GM13976 (cell line): ENCODE measurements at regions not wholly inside any gene's neighbourhood (a gene's known extent, or its start where the extent isn't known, plus 50 kb on each side); places are given as distances from the start of the nearest gene placed in this dataset.
"Not testable (repeated sequence)": the region's sequence is repeated elsewhere in the genome, so short reads cannot be mapped to it uniquely, and the experiment has no call there.

Experiments
- DNase-seq: peaks from one replicate; pipeline ENCODE4 v3.0.0; 2012; ENCODE audit warnings: low spot score
- CTCF ChIP-seq: IDR thresholded peaks from 2 replicates; pipeline ENCODE4 v1.5.1; 2012; ENCODE audit warnings: borderline replicate concordance, mild to moderate bottlenecking; ENCODE audit not compliant: insufficient read depth; ENCODE audit errors: extremely low read depth, missing control alignments, control extremely low read depth
- in situ Hi-C: fragments of 300-500 bp; cut with MboI; formaldehyde crosslinking; loops from one replicate; pipeline ENCODE4 v1.12.0; 2022; ENCODE audit warnings: low sequenced_read_pairs, mixed read lengths, inconsistent platforms; ENCODE audit not compliant: unreplicated experiment

- in situ Hi-C loops = no loop called here
- TF ChIP-seq CTCF = no peak
- DNase-seq = no peak
Measured at GRCh38 chr1:60502506-60502905, 428.9 kb upstream of the C1orf87 start.

- DNase-seq, in situ Hi-C loops: not testable (repeated sequence)
Measured at GRCh38 chr1:60489916-60490480, 416.4 kb upstream of the C1orf87 start.

- in situ Hi-C loops = no loop called here
- TF ChIP-seq CTCF = no peak
- DNase-seq = no peak
Measured at GRCh38 chr1:60488847-60489246, 415.3 kb upstream of the C1orf87 start.

- in situ Hi-C loops = no loop called here
- no peak for TF ChIP-seq CTCF
- DNase-seq = no peak
Measured at GRCh38 chr1:60487565-60488345, 414.2 kb upstream of the C1orf87 start.

GRCh38 chr1:60483509-60483908 is 409.9 kb upstream of the C1orf87 start:
- no peak for TF ChIP-seq CTCF
- no peak for DNase-seq
- in situ Hi-C loops = no loop called here

- TF ChIP-seq CTCF = no peak
- no peak for DNase-seq
- in situ Hi-C loops = no loop called here
Measured at GRCh38 chr1:60470246-60470645, 396.7 kb upstream of the C1orf87 start.

- no peak for DNase-seq
- TF ChIP-seq CTCF = no peak
- in situ Hi-C loops = no loop called here
Measured at GRCh38 chr1:60463786-60464185, 390.2 kb upstream of the C1orf87 start.
